ENCODE measurements at regions not wholly inside any gene's neighbourhood (a gene's known extent, or its start where the extent isn't known, plus 50 kb on each side); places are given as distances from the start of the nearest gene placed in this dataset.
"Not testable (repeated sequence)": the region's sequence is repeated elsewhere in the genome, so short reads cannot be mapped to it uniquely, and the experiment has no call there.

- no peak for DNase-seq
Observed at GRCh38 chr5:87594566-87594965, 181.8 kb upstream of the CCNH start.

- no peak for DNase-seq
Observed at GRCh38 chr5:87589587-87589986, 176.9 kb upstream of the CCNH start.

GRCh38 chr5:87588316-87588715, 175.6 kb upstream of the CCNH start:
- DNase-seq = no peak

GRCh38 chr5:87583704-87584103, 171.0 kb upstream of the CCNH start:
- DNase-seq = not testable (repeated sequence)

- DNase-seq = no peak
Observed at GRCh38 chr5:87582149-87582548, 169.4 kb upstream of the CCNH start.

- no peak for DNase-seq
Observed at GRCh38 chr5:87581661-87582060, 168.9 kb upstream of the CCNH start.

- DNase-seq = no peak
Observed at GRCh38 chr5:87579678-87580077, 166.9 kb upstream of the CCNH start.

GRCh38 chr5:87576867-87577266, 164.1 kb upstream of the CCNH start:
- no peak for DNase-seq

- DNase-seq = not testable (repeated sequence)
Observed at GRCh38 chr5:87576306-87576705, 163.6 kb upstream of the CCNH start.

- no peak for DNase-seq
Observed at GRCh38 chr5:87574106-87574505, 161.4 kb upstream of the CCNH start.

- no peak for DNase-seq
Observed at GRCh38 chr5:87572611-87573010, 159.9 kb upstream of the CCNH start.

- DNase-seq = no peak
Observed at GRCh38 chr5:87572090-87572489, 159.4 kb upstream of the CCNH start.

- DNase-seq = no peak
Observed at GRCh38 chr5:87570366-87570765, 157.6 kb upstream of the CCNH start.

GRCh38 chr5:87562068-87562467, 149.3 kb upstream of the CCNH start:
- DNase-seq = no peak

GRCh38 chr5:87560528-87560927, 147.8 kb upstream of the CCNH start:
- DNase-seq = no peak

- no peak for DNase-seq
Observed at GRCh38 chr5:87551911-87552310, 139.2 kb upstream of the CCNH start.

GRCh38 chr5:87541676-87542075, 128.9 kb upstream of the CCNH start:
- no peak for DNase-seq

GRCh38 chr5:87541033-87541432, 128.3 kb upstream of the CCNH start:
- no peak for DNase-seq

- no peak for DNase-seq
Observed at GRCh38 chr5:87539839-87540238, 127.1 kb upstream of the CCNH start.

GRCh38 chr5:87536365-87536764, 123.6 kb upstream of the CCNH start:
- no peak for DNase-seq

GRCh38 chr5:87535706-87536105, 123.0 kb upstream of the CCNH start:
- DNase-seq = no peak

- no peak for DNase-seq
Observed at GRCh38 chr5:87529486-87530076, 116.9 kb upstream of the CCNH start.

- DNase-seq = no peak
Observed at GRCh38 chr5:87526131-87526530, 113.4 kb upstream of the CCNH start.

- no peak for DNase-seq
Observed at GRCh38 chr5:87524217-87524616, 111.5 kb upstream of the CCNH start.

GRCh38 chr5:87511778-87512177, 99.0 kb upstream of the CCNH start:
- DNase-seq = not testable (repeated sequence)

GRCh38 chr5:87503004-87503403, 90.3 kb upstream of the CCNH start:
- no peak for DNase-seq
